K562 (cell line): ENCODE measurements at regions not wholly inside any gene's neighbourhood (a gene's known extent, or its start where the extent isn't known, plus 50 kb on each side); places are given as distances from the start of the nearest gene placed in this dataset.

Source experiments
- ARID3A ChIP-seq: IDR thresholded peaks from 2 replicates; pipeline ENCODE4 v1.6.1; 2012; ENCODE audit warnings: low read depth, low read length, improper control_type of control experiment, borderline replicate concordance
- BCOR ChIP-seq: fragments of 450-650 bp; IDR thresholded peaks from 2 replicates; pipeline ENCODE4 v1.6.1; 2016
- CBFA2T3 ChIP-seq: fragments of 450-650 bp; IDR thresholded peaks from 2 replicates; pipeline ENCODE4 v1.6.1; 2017
- CC2D1A ChIP-seq: fragments of 450-650 bp; IDR thresholded peaks from 2 replicates; pipeline ENCODE4 v1.6.1; 2017; ENCODE audit warnings: mild to moderate bottlenecking
- CEBPZ ChIP-seq: fragments of 150-350 bp; IDR thresholded peaks from 2 replicates; pipeline ENCODE4 v1.6.1; 2014; ENCODE audit warnings: low read depth, mild to moderate bottlenecking, low read length, borderline replicate concordance
- DPF2 ChIP-seq: fragments of 450-650 bp; IDR thresholded peaks from 2 replicates; pipeline ENCODE4 v1.6.1; 2016
- EHMT2 ChIP-seq: fragments of 450-650 bp; IDR thresholded peaks from 2 replicates; pipeline ENCODE4 v1.6.1; 2018; ENCODE audit warnings: antibody characterized with exemption
- FOXA3 ChIP-seq, 2 experiments: fragments of 450-650 bp in 1 of 2; sonication (generic) in 1 of 2; formaldehyde crosslinking; IDR thresholded peaks in 1 of 2; conservative IDR thresholded peaks in 1 of 2; 2 replicates each; pipeline versions ENCODE4 v1.4.0 to v1.8.0; 2020 to 2022; ENCODE audit warnings: mild to moderate bottlenecking in 2 of 2, missing genetic modification reagents in 1 of 2
- FOXJ3 ChIP-seq: sonication (generic); formaldehyde crosslinking; IDR thresholded peaks from 2 replicates; pipeline ENCODE4 v1.4.0; 2020; ENCODE audit warnings: mild to moderate bottlenecking, missing genetic modification reagents
- FOXK2 ChIP-seq, 2 experiments: fragments of 450-650 bp; IDR thresholded peaks in 1 of 2; conservative IDR thresholded peaks in 1 of 2; 2 replicates each; pipeline ENCODE4 v1.6.1; 2016; ENCODE audit warnings: low read depth in 2 of 2, mild to moderate bottlenecking in 1 of 2
- FOXM1 ChIP-seq, 2 experiments: fragments of 450-650 bp in 1 of 2; sonication (generic) in 1 of 2; formaldehyde crosslinking in 1 of 2; IDR thresholded peaks; 2 replicates each; pipeline versions ENCODE4 v1.6.1 to v1.9.0; 2017 to 2022; ENCODE audit warnings: low read depth in 2 of 2, mild to moderate bottlenecking in 2 of 2, missing genetic modification reagents in 1 of 2, moderate library complexity in 1 of 2
- GATA2 ChIP-seq: sonication (generic); formaldehyde crosslinking; IDR thresholded peaks from 2 replicates; pipeline ENCODE4 v1.4.0; 2020; ENCODE audit warnings: mild to moderate bottlenecking, missing genetic modification reagents
- HDAC1 ChIP-seq, 2 experiments: fragments of 450-650 bp; IDR thresholded peaks; 2 replicates each; pipeline ENCODE4 v1.6.1; 2016 to 2017; ENCODE audit warnings: inconsistent platforms in 1 of 2, mild to moderate bottlenecking in 1 of 2, moderate library complexity in 1 of 2
- HDAC3 ChIP-seq: fragments of 450-650 bp; IDR thresholded peaks from 2 replicates; pipeline ENCODE4 v1.6.1; 2018; ENCODE audit warnings: borderline replicate concordance, mild to moderate bottlenecking, moderate library complexity; ENCODE audit not compliant: partially characterized antibody
- HLTF ChIP-seq: fragments of 450-650 bp; IDR thresholded peaks from 2 replicates; pipeline ENCODE4 v1.6.1; 2016
- JUND ChIP-seq, 2 experiments: IDR thresholded peaks; 2 replicates in 1 of 2; 3 replicates in 1 of 2; pipeline ENCODE4 v1.6.1; 2011; ENCODE audit warnings: borderline replicate concordance in 2 of 2, low read depth in 2 of 2, low read length in 2 of 2, improper control_type of control experiment in 1 of 2, missing biosample characterization in 1 of 2, missing genetic modification characterization in 1 of 2, missing genetic modification reagents in 1 of 2
- L3MBTL2 ChIP-seq: fragments of 450-650 bp; IDR thresholded peaks from 2 replicates; pipeline ENCODE4 v1.6.1; 2016; ENCODE audit warnings: mild to moderate bottlenecking, moderate library complexity
- MEIS2 ChIP-seq: fragments of 450-650 bp; IDR thresholded peaks from 2 replicates; pipeline ENCODE4 v1.6.1; 2014; ENCODE audit warnings: mild to moderate bottlenecking; ENCODE audit not compliant: partially characterized antibody
- MTA2 ChIP-seq: fragments of 450-650 bp; IDR thresholded peaks from 2 replicates; pipeline ENCODE4 v1.6.1; 2016; ENCODE audit warnings: low read depth
- NFIC ChIP-seq: fragments of 450-650 bp; IDR thresholded peaks from 2 replicates; pipeline ENCODE4 v1.6.1; 2017; ENCODE audit warnings: mild to moderate bottlenecking, inconsistent platforms
- PHF20 ChIP-seq: fragments of 450-650 bp; IDR thresholded peaks from 2 replicates; pipeline ENCODE4 v1.6.1; 2018; ENCODE audit not compliant: partially characterized antibody
- RCOR1 ChIP-seq, 2 experiments: IDR thresholded peaks; 2 replicates each; pipeline ENCODE4 v1.6.1; 2012; ENCODE audit warnings: low read depth in 2 of 2, low read length in 2 of 2, borderline replicate concordance in 1 of 2, improper control_type of control experiment in 1 of 2
- SMARCC2 ChIP-seq: fragments of 450-650 bp; IDR thresholded peaks from 2 replicates; pipeline ENCODE4 v1.6.1; 2017; ENCODE audit warnings: antibody characterized with exemption, moderate library complexity, mild to moderate bottlenecking, low read depth
- SMARCE1 ChIP-seq: fragments of 450-650 bp; IDR thresholded peaks from 2 replicates; pipeline ENCODE4 v1.7.1; 2016; ENCODE audit warnings: mild to moderate bottlenecking
- ZFX ChIP-seq: sonication (generic); formaldehyde crosslinking; IDR thresholded peaks from 2 replicates; pipeline ENCODE4 v1.8.0; 2022; ENCODE audit warnings: mild to moderate bottlenecking, missing genetic modification reagents, moderate library complexity
- ZNF23 ChIP-seq: fragments of 250-450 bp; sonication (Bioruptor Pico); IDR thresholded peaks from 2 replicates; pipeline ENCODE4 v1.4.0; 2020; ENCODE audit warnings: mild to moderate bottlenecking

DNA sequence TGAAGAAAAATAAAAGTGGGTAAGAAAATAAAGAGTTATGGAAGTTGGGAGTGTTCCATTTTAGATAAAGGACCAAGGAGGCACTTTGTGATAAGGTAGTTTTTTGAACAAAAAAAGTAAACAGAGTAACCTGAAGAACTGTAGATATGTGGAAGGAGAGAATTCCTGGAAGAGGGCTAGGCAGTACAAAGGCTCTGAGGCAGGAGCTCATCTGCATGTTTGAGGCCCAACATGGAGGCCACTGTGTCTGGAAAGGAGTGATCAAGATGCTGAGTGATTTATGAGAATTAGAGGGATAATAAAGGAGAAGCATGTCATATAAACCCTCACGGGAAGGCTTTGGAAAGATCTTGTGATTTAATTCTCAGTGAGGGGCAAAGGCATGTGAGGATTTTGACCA, 126.5 kb downstream of the DTWD1 start (continued):
- TF ChIP-seq L3MBTL2 (peak; percentile 43; the same call in 1 of the 2 replicates), ZNF23 (CRISPR knock-in tag) (no peak), SMARCE1 (peak; percentile 82; the same call in 1 of the 2 replicates), ZFX (CRISPR knock-in tag) (no peak), MEIS2 (peak; percentile 97), FOXK2 (conservative IDR thresholded peaks at IDR 0.05 in 1 of 2, IDR thresholded peaks at IDR 0.05 in 1 of 2; ENCODE audit: low read depth in 2 of 2) (peak; percentile 67 to 79; a peak in 3 of 4 replicates), FOXA3 (CRISPR knock-in tag; conservative IDR thresholded peaks at IDR 0.05 in 1 of 2, IDR thresholded peaks at IDR 0.05 in 1 of 2) (peak in 1 of 2 experiments; percentile 51; a peak in 2 of 4 replicates), PHF20 (peak; percentile 15), FOXJ3 (CRISPR knock-in tag) (no peak), NFIC (peak; percentile 83), FOXM1 (IDR thresholded peaks at IDR 0.05; ENCODE audit: low read depth) (peak; percentile 74; the same call in 1 of the 2 replicates), FOXM1 (CRISPR knock-in tag; IDR thresholded peaks at IDR 0.05; ENCODE audit: low read depth) (no peak), RCOR1 (IDR thresholded peaks at IDR 0.05; ENCODE audit: borderline replicate concordance in 1 of 2, low read depth in 2 of 2, low read length in 2 of 2) (peak in 1 of 2 experiments; percentile 33; a peak in 1 of 4 replicates), SMARCC2 (peak; percentile 87), HLTF (peak; percentile 17; the same call in 1 of the 2 replicates), CEBPZ (no peak), EHMT2 (peak; percentile 78), ARID3A (peak; percentile 39; the same call in 1 of the 2 replicates), JUND (IDR thresholded peaks at IDR 0.05; ENCODE audit: borderline replicate concordance, low read depth, low read length) (no peak), JUND (tag; IDR thresholded peaks at IDR 0.05; ENCODE audit: borderline replicate concordance, low read depth, low read length) (peak; percentile 44; the same call in 1 of the 3 replicates), HDAC3 (peak; percentile 45), CBFA2T3 (peak; percentile 92), BCOR (0 out of 2 replicates have a peak, but pooled peaks have one; percentile 19), CC2D1A (peak; percentile 66; the same call in 1 of the 2 replicates), GATA2 (0 out of 2 replicates have a peak, but pooled peaks have one; percentile 21), HDAC1 (IDR thresholded peaks at IDR 0.05) (peak in 1 of 2 experiments; percentile 66; a peak in 2 of 4 replicates), MTA2 (peak; percentile 89), DPF2 (peak; percentile 90)
